ENCODE measurements at regions not wholly inside any gene's neighbourhood (a gene's known extent, or its start where the extent isn't known, plus 50 kb on each side); places are given as distances from the start of the nearest gene placed in this dataset.
"Not testable (repeated sequence)": the region's sequence is repeated elsewhere in the genome, so short reads cannot be mapped to it uniquely, and the experiment has no call there.

- FAIRE-seq, result no peak
Observed at GRCh38 chr6:134420614-134421181, 102.8 kb upstream of the SGK1 start.

- no peak for FAIRE-seq
Observed at GRCh38 chr6:134419716-134420115, 101.8 kb upstream of the SGK1 start.

GRCh38 chr6:134416418-134417154 lies 98.7 kb upstream of the SGK1 start:
- FAIRE-seq, result no peak

GRCh38 chr6:134415656-134416055 lies 97.7 kb upstream of the SGK1 start:
- FAIRE-seq, result no peak

- FAIRE-seq, result no peak
Observed at GRCh38 chr6:134415194-134415593, 97.3 kb upstream of the SGK1 start.

GRCh38 chr6:134414793-134415192 lies 96.9 kb upstream of the SGK1 start:
- FAIRE-seq, result no peak

- FAIRE-seq, result no peak
Observed at GRCh38 chr6:134413241-134413643, 95.3 kb upstream of the SGK1 start.

GRCh38 chr6:134410541-134410940 lies 92.6 kb upstream of the SGK1 start:
- no peak for FAIRE-seq

- no peak for FAIRE-seq
Observed at GRCh38 chr6:134407791-134408190, 89.9 kb upstream of the SGK1 start.

GRCh38 chr6:134406311-134406710 lies 88.4 kb upstream of the SGK1 start:
- FAIRE-seq, result no peak

GRCh38 chr6:134405386-134406087 lies 87.6 kb upstream of the SGK1 start:
- FAIRE-seq, result no peak

- FAIRE-seq, result not testable (repeated sequence)
Observed at GRCh38 chr6:134403312-134403711, 85.4 kb upstream of the SGK1 start.

GRCh38 chr6:134402372-134402984 lies 84.6 kb upstream of the SGK1 start:
- no peak for FAIRE-seq

GRCh38 chr6:134400941-134401340 lies 83.0 kb upstream of the SGK1 start:
- no peak for FAIRE-seq

GRCh38 chr6:134398453-134398852 lies 80.5 kb upstream of the SGK1 start:
- FAIRE-seq, result no peak

- FAIRE-seq, result no peak
Observed at GRCh38 chr6:134397676-134398075, 79.8 kb upstream of the SGK1 start.

- FAIRE-seq, result no peak
Observed at GRCh38 chr6:134394905-134395304, 77.0 kb upstream of the SGK1 start.

GRCh38 chr6:134394208-134394607 lies 76.3 kb upstream of the SGK1 start:
- no peak for FAIRE-seq

GRCh38 chr6:134391205-134391604 lies 73.3 kb upstream of the SGK1 start:
- no peak for FAIRE-seq

GRCh38 chr6:134389658-134390057 lies 71.7 kb upstream of the SGK1 start:
- no peak for FAIRE-seq

- no peak for FAIRE-seq
Observed at GRCh38 chr6:134389129-134389528, 71.2 kb upstream of the SGK1 start.

- not testable (repeated sequence) for FAIRE-seq
Observed at GRCh38 chr6:134386482-134386881, 68.6 kb upstream of the SGK1 start.

- FAIRE-seq, result no peak
Observed at GRCh38 chr6:134381959-134382358, 64.0 kb upstream of the SGK1 start.

GRCh38 chr6:134379599-134379998 lies 61.7 kb upstream of the SGK1 start:
- no peak for FAIRE-seq
